Neural progenitor cell (in vitro differentiated cells): ENCODE measurements at regions not wholly inside any gene's neighbourhood (a gene's known extent, or its start where the extent isn't known, plus 50 kb on each side); places are given as distances from the start of the nearest gene placed in this dataset.

ENCODE experiments used
- EZH2 ChIP-seq: fragments of 200-600 bp; sonication (generic); IDR thresholded peaks from 2 replicates; pipeline ENCODE4 v1.6.1; 2017; ENCODE audit warnings: antibody characterized with exemption, mild to moderate bottlenecking, moderate library complexity
- EZH2phosphoT487 ChIP-seq: fragments of 200-600 bp; sonication (generic); IDR thresholded peaks from 2 replicates; pipeline ENCODE4 v1.6.1; 2017; ENCODE audit warnings: antibody characterized with exemption
- TF ChIP-seq, protein P1 (sequence below): fragments of 200-600 bp; sonication (generic); IDR thresholded peaks from 2 replicates; pipeline ENCODE4 v1.5.1; 2017; ENCODE audit warnings: antibody characterized with exemption, mild to moderate bottlenecking

DNA sequence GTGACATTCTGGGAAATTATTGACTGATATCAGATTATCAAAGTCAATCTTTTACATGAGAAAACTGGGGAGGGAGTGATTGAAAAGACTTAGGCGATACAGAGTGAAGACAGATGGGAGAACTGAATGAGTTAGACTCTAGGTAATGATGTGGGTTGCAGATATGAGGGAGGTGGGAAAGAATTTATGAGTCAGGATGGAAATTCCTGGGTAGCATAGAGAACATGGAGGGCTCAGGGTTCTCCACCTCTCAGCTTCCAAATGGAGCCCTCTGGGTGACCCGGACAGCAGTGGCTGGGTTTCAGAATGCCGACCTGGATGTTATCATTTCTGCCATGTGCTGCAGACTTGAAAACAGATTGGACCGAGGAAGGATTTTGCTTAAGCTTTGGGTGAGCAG, 75.4 kb upstream of the SHB start:
- no peak for TF ChIP-seq EZH2phosphoT487
- TF ChIP-seq, protein P1, sequence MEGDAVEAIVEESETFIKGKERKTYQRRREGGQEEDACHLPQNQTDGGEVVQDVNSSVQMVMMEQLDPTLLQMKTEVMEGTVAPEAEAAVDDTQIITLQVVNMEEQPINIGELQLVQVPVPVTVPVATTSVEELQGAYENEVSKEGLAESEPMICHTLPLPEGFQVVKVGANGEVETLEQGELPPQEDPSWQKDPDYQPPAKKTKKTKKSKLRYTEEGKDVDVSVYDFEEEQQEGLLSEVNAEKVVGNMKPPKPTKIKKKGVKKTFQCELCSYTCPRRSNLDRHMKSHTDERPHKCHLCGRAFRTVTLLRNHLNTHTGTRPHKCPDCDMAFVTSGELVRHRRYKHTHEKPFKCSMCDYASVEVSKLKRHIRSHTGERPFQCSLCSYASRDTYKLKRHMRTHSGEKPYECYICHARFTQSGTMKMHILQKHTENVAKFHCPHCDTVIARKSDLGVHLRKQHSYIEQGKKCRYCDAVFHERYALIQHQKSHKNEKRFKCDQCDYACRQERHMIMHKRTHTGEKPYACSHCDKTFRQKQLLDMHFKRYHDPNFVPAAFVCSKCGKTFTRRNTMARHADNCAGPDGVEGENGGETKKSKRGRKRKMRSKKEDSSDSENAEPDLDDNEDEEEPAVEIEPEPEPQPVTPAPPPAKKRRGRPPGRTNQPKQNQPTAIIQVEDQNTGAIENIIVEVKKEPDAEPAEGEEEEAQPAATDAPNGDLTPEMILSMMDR: no peak
- no peak for TF ChIP-seq EZH2
